Esophagus muscularis mucosa (tissue), 3 donors: ENCODE measurements at regions not wholly inside any gene's neighbourhood (a gene's known extent, or its start where the extent isn't known, plus 50 kb on each side); places are given as distances from the start of the nearest gene placed in this dataset.

Experiments used
- CTCF ChIP-seq, 3 experiments: fragments of 200-600 bp in 2 of 3; fragments of 450-650 bp in 1 of 3; sonication (generic) in 2 of 3; IDR thresholded peaks; one replicate each; pipeline ENCODE4 v1.5.1; 2017 to 2019; ENCODE audit warnings: antibody characterized with exemption in 3 of 3, mild to moderate bottlenecking in 2 of 3, moderate library complexity in 1 of 3
- EP300 ChIP-seq: sonication (generic); formaldehyde crosslinking; IDR thresholded peaks from one replicate; pipeline ENCODE4 v1.6.1; 2017; ENCODE audit warnings: antibody characterized with exemption

- no peak for TF ChIP-seq CTCF (IDR thresholded peaks at IDR 0.05)
- no peak for TF ChIP-seq EP300
These were observed 209.6 kb upstream of the SLC16A7 start for GRCh38 chr12:59386236-59386635.
